ENCODE measurements at regions not wholly inside any gene's neighbourhood (a gene's known extent, or its start where the extent isn't known, plus 50 kb on each side); places are given as distances from the start of the nearest gene placed in this dataset.

DNA sequence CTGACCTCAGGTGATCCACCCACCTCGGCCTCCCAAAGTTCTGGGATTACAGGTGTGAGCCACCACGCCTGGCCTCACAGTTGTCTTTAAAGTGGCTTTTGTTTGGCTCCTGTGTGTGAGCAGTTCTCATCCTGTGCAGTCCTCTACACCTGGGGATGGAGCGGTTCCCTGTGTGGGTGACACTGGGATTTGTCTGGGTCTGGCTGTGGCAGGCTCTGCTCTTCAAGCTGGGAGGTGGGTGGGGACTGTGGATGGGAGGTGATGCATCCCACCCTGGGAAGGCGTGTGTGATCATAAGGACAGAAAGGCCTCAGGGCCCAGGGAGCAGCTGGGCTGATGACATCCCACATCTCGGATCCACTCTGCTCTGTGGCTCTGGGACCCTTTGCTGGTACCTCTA, 1266.8 kb downstream of the BRD1 start:
- TF ChIP-seq, protein P1, sequence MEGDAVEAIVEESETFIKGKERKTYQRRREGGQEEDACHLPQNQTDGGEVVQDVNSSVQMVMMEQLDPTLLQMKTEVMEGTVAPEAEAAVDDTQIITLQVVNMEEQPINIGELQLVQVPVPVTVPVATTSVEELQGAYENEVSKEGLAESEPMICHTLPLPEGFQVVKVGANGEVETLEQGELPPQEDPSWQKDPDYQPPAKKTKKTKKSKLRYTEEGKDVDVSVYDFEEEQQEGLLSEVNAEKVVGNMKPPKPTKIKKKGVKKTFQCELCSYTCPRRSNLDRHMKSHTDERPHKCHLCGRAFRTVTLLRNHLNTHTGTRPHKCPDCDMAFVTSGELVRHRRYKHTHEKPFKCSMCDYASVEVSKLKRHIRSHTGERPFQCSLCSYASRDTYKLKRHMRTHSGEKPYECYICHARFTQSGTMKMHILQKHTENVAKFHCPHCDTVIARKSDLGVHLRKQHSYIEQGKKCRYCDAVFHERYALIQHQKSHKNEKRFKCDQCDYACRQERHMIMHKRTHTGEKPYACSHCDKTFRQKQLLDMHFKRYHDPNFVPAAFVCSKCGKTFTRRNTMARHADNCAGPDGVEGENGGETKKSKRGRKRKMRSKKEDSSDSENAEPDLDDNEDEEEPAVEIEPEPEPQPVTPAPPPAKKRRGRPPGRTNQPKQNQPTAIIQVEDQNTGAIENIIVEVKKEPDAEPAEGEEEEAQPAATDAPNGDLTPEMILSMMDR (IDR thresholded peaks at IDR 0.05), result no peak
- no peak for TF ChIP-seq EP300 (IDR thresholded peaks at IDR 0.05)
- TF ChIP-seq POLR2A (IDR thresholded peaks at IDR 0.05), result no peak
